NCI-H146 treated with DMSO at 0.1 percent for 48 hours (cell line): ENCODE measurements at regions not wholly inside any gene's neighbourhood (a gene's known extent, or its start where the extent isn't known, plus 50 kb on each side); places are given as distances from the start of the nearest gene placed in this dataset.

Experiments used
- DNase-seq: peaks from one replicate; lab custom pipeline; 2025; ENCODE audit not compliant: unreplicated experiment; lab: John Stamatoyannopoulos, UW

GRCh38 chr3:55183201-55183600, 255.3 kb upstream of the LRTM1 start:
- peak; percentile 1 for DNase-seq

GRCh38 chr3:55180936-55181535, 253.2 kb upstream of the LRTM1 start:
- DNase-seq, result no peak

- DNase-seq, result no peak
These were observed 252.3 kb upstream of the LRTM1 start for GRCh38 chr3:55180161-55180560.

GRCh38 chr3:55178336-55178735, 250.5 kb upstream of the LRTM1 start:
- DNase-seq, result no peak

GRCh38 chr3:55177749-55178148, 249.9 kb upstream of the LRTM1 start:
- DNase-seq, result no peak

GRCh38 chr3:55175423-55175822, 247.6 kb upstream of the LRTM1 start:
- DNase-seq, result no peak

GRCh38 chr3:55174747-55175146, 246.9 kb upstream of the LRTM1 start:
- DNase-seq, result no peak

GRCh38 chr3:55173504-55173903, 245.6 kb upstream of the LRTM1 start:
- DNase-seq, result no peak

- DNase-seq, result no peak
These were observed 245.1 kb upstream of the LRTM1 start for GRCh38 chr3:55172913-55173312.

GRCh38 chr3:55170444-55170843, 242.6 kb upstream of the LRTM1 start:
- no peak for DNase-seq

GRCh38 chr3:55169608-55170072, 241.8 kb upstream of the LRTM1 start:
- DNase-seq, result no peak

GRCh38 chr3:55169161-55169560, 241.3 kb upstream of the LRTM1 start:
- DNase-seq, result no peak

GRCh38 chr3:55167586-55168317, 239.9 kb upstream of the LRTM1 start:
- DNase-seq, result no peak

GRCh38 chr3:55166576-55167555, 239.0 kb upstream of the LRTM1 start:
- no peak for DNase-seq

GRCh38 chr3:55165704-55166405, 238.0 kb upstream of the LRTM1 start:
- no peak for DNase-seq

- no peak for DNase-seq
These were observed 237.4 kb upstream of the LRTM1 start for GRCh38 chr3:55165278-55165677.

- no peak for DNase-seq
These were observed 237.0 kb upstream of the LRTM1 start for GRCh38 chr3:55164876-55165275.

GRCh38 chr3:55164191-55164590, 236.3 kb upstream of the LRTM1 start:
- DNase-seq, result no peak

GRCh38 chr3:55163421-55163820, 235.6 kb upstream of the LRTM1 start:
- no peak for DNase-seq

- no peak for DNase-seq
These were observed 234.4 kb upstream of the LRTM1 start for GRCh38 chr3:55162031-55162795.
